CD4-positive, alpha-beta T cell treated with Interleukin-17A for 1 hour (primary cell): ENCODE measurements at regions not wholly inside any gene's neighbourhood (a gene's known extent, or its start where the extent isn't known, plus 50 kb on each side); places are given as distances from the start of the nearest gene placed in this dataset.
A peak's percentile ranks its signal among the peaks of the same experiment; 100 is the strongest.
"Not testable (repeated sequence)": the region's sequence is repeated elsewhere in the genome, so short reads cannot be mapped to it uniquely, and the experiment has no call there.

Experiments used
- DNase-seq: peaks from one replicate; pipeline ENCODE4 v3.0.0-alpha.2; 2020

- DNase-seq: not testable (repeated sequence)
Observed at GRCh38 chr3:80897005-80897404, 864.4 kb downstream of the GBE1 start.

- DNase-seq: no peak
Observed at GRCh38 chr3:80890571-80890970, 870.9 kb downstream of the GBE1 start.

GRCh38 chr3:80889535-80889934 is 871.9 kb downstream of the GBE1 start:
- no peak for DNase-seq

GRCh38 chr3:80870476-80871041 is 890.9 kb downstream of the GBE1 start:
- no peak for DNase-seq

- DNase-seq: no peak
Observed at GRCh38 chr3:80855482-80855881, 906.0 kb downstream of the GBE1 start.

GRCh38 chr3:80836395-80836794 is 925.0 kb downstream of the GBE1 start:
- no peak for DNase-seq

- no peak for DNase-seq
Observed at GRCh38 chr3:80807577-80807976, 953.9 kb downstream of the GBE1 start.

- DNase-seq: no peak
Observed at GRCh38 chr3:80806673-80807072, 954.8 kb downstream of the GBE1 start.

GRCh38 chr3:80788914-80789313 is 972.5 kb downstream of the GBE1 start:
- DNase-seq: no peak

GRCh38 chr3:80785875-80786274 is 975.6 kb downstream of the GBE1 start:
- DNase-seq: no peak

- DNase-seq: no peak
Observed at GRCh38 chr3:80785475-80785874, 976.0 kb downstream of the GBE1 start.

- peak; percentile 5 for DNase-seq
Observed at GRCh38 chr3:80771085-80771484, 990.4 kb downstream of the GBE1 start.

GRCh38 chr3:80770106-80771074 is 991.1 kb downstream of the GBE1 start:
- DNase-seq: no peak

- no peak for DNase-seq
Observed at GRCh38 chr3:80769683-80770082, 991.8 kb downstream of the GBE1 start.

GRCh38 chr3:80767604-80768003 is 993.8 kb downstream of the GBE1 start:
- no peak for DNase-seq

GRCh38 chr3:80754969-80755368 is 987.2 kb upstream of the ROBO1 start:
- no peak for DNase-seq

- DNase-seq: no peak
Observed at GRCh38 chr3:80753021-80753420, 985.2 kb upstream of the ROBO1 start.

GRCh38 chr3:80750637-80751036 is 982.8 kb upstream of the ROBO1 start:
- DNase-seq: no peak

GRCh38 chr3:80734920-80735319 is 967.1 kb upstream of the ROBO1 start:
- no peak for DNase-seq

GRCh38 chr3:80734483-80734882 is 966.7 kb upstream of the ROBO1 start:
- no peak for DNase-seq

GRCh38 chr3:80733522-80734176 is 965.9 kb upstream of the ROBO1 start:
- no peak for DNase-seq

- DNase-seq: not testable (repeated sequence)
Observed at GRCh38 chr3:80727561-80727960, 959.8 kb upstream of the ROBO1 start.

GRCh38 chr3:80709597-80710322 is 942.0 kb upstream of the ROBO1 start:
- not testable (repeated sequence) for DNase-seq
